Spleen (tissue), 7 donors: ENCODE measurements at regions not wholly inside any gene's neighbourhood (a gene's known extent, or its start where the extent isn't known, plus 50 kb on each side); places are given as distances from the start of the nearest gene placed in this dataset.

Source experiments
- CTCF ChIP-seq, 11 experiments: fragments of 200-600 bp in 7 of 11; fragments of 450-650 bp in 4 of 11; sonication (generic) in 4 of 11; IDR thresholded peaks in 8 of 11; conservative IDR thresholded peaks in 3 of 11; 1 replicate in 7 of 11; 2 replicates in 4 of 11; pipeline versions ENCODE4 v1.4.0 to v1.8.0; 2016 to 2021; ENCODE audit warnings: antibody characterized with exemption in 11 of 11, inconsistent platforms in 4 of 11, mild to moderate bottlenecking in 1 of 11
- POLR2A ChIP-seq, 3 donors: fragments of 450-650 bp; IDR thresholded peaks; one replicate each; pipeline ENCODE4 v1.5.1; 2017; ENCODE audit warnings: antibody characterized with exemption in 3 of 3, mild to moderate bottlenecking in 1 of 3
- donor health status: DM: no; HTN: no; CAD: no; lungs with moderate emphysema.
- donor health status: DM: no; HTN: no; CAD: no.
- donor health status: DM: no; HTN: no; CAD: no.

GRCh38 chr7:113742377-113742776, 176.4 kb downstream of the PPP1R3A start:
- no peak for TF ChIP-seq CTCF (IDR thresholded peaks at IDR 0.05 in 8 of 11, conservative IDR thresholded peaks at IDR 0.05 in 3 of 11)
- TF ChIP-seq POLR2A (IDR thresholded peaks at IDR 0.05), result no peak
